GM23248 (cell line): ENCODE measurements at regions not wholly inside any gene's neighbourhood (a gene's known extent, or its start where the extent isn't known, plus 50 kb on each side); places are given as distances from the start of the nearest gene placed in this dataset.

Experiments
- DNase-seq: peaks from one replicate; pipeline ENCODE4 v3.0.0-alpha.2; 2015
- H2AFZ ChIP-seq: fragments of 200-600 bp; sonication (generic); 2 replicates; pipeline ENCODE4 v1.6.1; 2016; ENCODE audit warnings: antibody characterized with exemption
- H3F3A ChIP-seq: fragments of 200-600 bp; sonication (generic); 2 replicates; pipeline ENCODE4 v1.6.1; 2016; ENCODE audit warnings: mild to moderate bottlenecking, antibody characterized with exemption, mixed run types; ENCODE audit not compliant: insufficient read depth
- H3K27ac ChIP-seq: fragments of 200-600 bp; sonication (generic); 2 replicates; pipeline ENCODE4 v1.5.1; 2016; ENCODE audit warnings: mild to moderate bottlenecking
- H3K27me3 ChIP-seq: fragments of 200-600 bp; sonication (generic); replicated peaks from 2 replicates; pipeline ENCODE4 v1.6.1; 2016; ENCODE audit warnings: mild to moderate bottlenecking; ENCODE audit not compliant: insufficient read depth
- H3K36me3 ChIP-seq: fragments of 200-600 bp; sonication (generic); 2 replicates; pipeline ENCODE4 v1.6.1; 2016; ENCODE audit warnings: low read depth, mild to moderate bottlenecking
- H3K4me1 ChIP-seq: fragments of 200-600 bp; sonication (generic); 2 replicates; pipeline ENCODE4 v1.6.1; 2016; ENCODE audit warnings: mild to moderate bottlenecking; ENCODE audit not compliant: insufficient read depth
- H3K4me2 ChIP-seq: fragments of 200-600 bp; sonication (generic); one replicate; pipeline ENCODE4 v1.6.1; 2016; ENCODE audit warnings: mild to moderate bottlenecking; ENCODE audit not compliant: unreplicated experiment
- H3K4me3 ChIP-seq: fragments of 200-600 bp; sonication (generic); 2 replicates; pipeline ENCODE4 v1.5.1; 2016; ENCODE audit warnings: mild to moderate bottlenecking
- H3K79me2 ChIP-seq: fragments of 200-600 bp; sonication (generic); 2 replicates; pipeline ENCODE4 v1.6.1; 2016; ENCODE audit warnings: mild to moderate bottlenecking; ENCODE audit not compliant: insufficient read depth
- H3K9ac ChIP-seq: fragments of 200-600 bp; sonication (generic); 2 replicates; pipeline ENCODE4 v1.6.1; 2016; ENCODE audit warnings: mild to moderate bottlenecking
- H3K9me2 ChIP-seq: fragments of 200-600 bp; sonication (generic); 2 replicates; pipeline ENCODE4 v1.6.1; 2016; ENCODE audit warnings: mixed run types, mild to moderate bottlenecking, moderate library complexity; ENCODE audit not compliant: insufficient read depth
- H3K9me3 ChIP-seq: fragments of 200-600 bp; sonication (generic); one replicate; pipeline ENCODE4 v1.6.1; 2017; ENCODE audit warnings: low read depth
- H4K20me1 ChIP-seq: fragments of 200-600 bp; sonication (generic); 2 replicates; pipeline ENCODE4 v1.6.0; 2016; ENCODE audit not compliant: insufficient read depth
- EZH2 ChIP-seq: fragments of 200-600 bp; sonication (generic); IDR thresholded peaks from 2 replicates; pipeline ENCODE4 v1.6.1; 2018; ENCODE audit warnings: antibody characterized with exemption, mild to moderate bottlenecking; ENCODE audit not compliant: insufficient read depth, poor library complexity, severe bottlenecking
- EZH2phosphoT487 ChIP-seq: fragments of 200-600 bp; sonication (generic); IDR thresholded peaks from 2 replicates; pipeline ENCODE4 v1.6.1; 2018; ENCODE audit warnings: antibody characterized with exemption, moderate library complexity, mild to moderate bottlenecking, low read depth; ENCODE audit not compliant: insufficient read depth
- WGBS, 2 experiments: methylation state at CpG; one replicate each; pipeline ENCODE4 v1.1.6; 2015 to 2017; ENCODE audit warnings: low lambda C conversion rate in 2 of 2, low coverage in 1 of 2; ENCODE audit errors: missing lambda C conversion rate in 2 of 2; 5-methylcytosine and 5-hydroxymethylcytosine counted together
- in situ Hi-C: fragments of 300-500 bp; cut with MboI; formaldehyde crosslinking; loops from 2 replicates; pipeline ENCODE4 v1.15.0; 2020

- no peak overlapping the region for H3K4me2 ChIP-seq
- no peaks in the 10 kb centered on the region for H4K20me1 ChIP-seq
- no peaks in the 10 kb centered on the region for H3K36me3 ChIP-seq
- 66 to 71% methylated on average over 8 of the region's 8 CpGs for WGBS, 2 experiments
- no peaks in the 10 kb centered on the region for H3K9me2 ChIP-seq
- in situ Hi-C loops = no loop called here
- H3K4me1 ChIP-seq = no peaks in the 10 kb centered on the region
- H3K9ac ChIP-seq = no peak overlapping the region
- TF ChIP-seq EZH2phosphoT487 (no peak), EZH2 (no peak)
- no peaks in the 10 kb centered on the region for H3K27me3 ChIP-seq
- DNase-seq = no peak
- no peak overlapping the region for H2AFZ ChIP-seq
- no peaks in the 10 kb centered on the region for H3K79me2 ChIP-seq
- no peak overlapping the region for H3K27ac ChIP-seq
- H3K9me3 ChIP-seq = no peaks in the 10 kb centered on the region
- no peaks in the 10 kb centered on the region for H3F3A ChIP-seq
- H3K4me3 ChIP-seq = no peak overlapping the region
Measured at GRCh38 chr22:27581236-27581635, 220.3 kb downstream of the MN1 start.

GRCh38 chr22:27581688-27582087 lies 219.9 kb downstream of the MN1 start:
- no peaks in the 10 kb centered on the region for H4K20me1 ChIP-seq
- no peaks in the 10 kb centered on the region for H3K36me3 ChIP-seq
- H3K9me3 ChIP-seq = no peaks in the 10 kb centered on the region
- in situ Hi-C loops = no loop called here
- H3K27me3 ChIP-seq = no peaks in the 10 kb centered on the region
- no peak overlapping the region for H3K4me3 ChIP-seq
- H3K27ac ChIP-seq = no peak overlapping the region
- WGBS, 2 experiments = 14 to 26% methylated on average over 7 to 8 of the region's 8 CpGs
- no peaks in the 10 kb centered on the region for H3K9me2 ChIP-seq
- peak; percentile 69 for DNase-seq
- H3K9ac ChIP-seq = no peak overlapping the region
- no peaks in the 10 kb centered on the region for H3K4me1 ChIP-seq
- TF ChIP-seq EZH2 (no peak), EZH2phosphoT487 (no peak)
- H3F3A ChIP-seq = no peaks in the 10 kb centered on the region
- H2AFZ ChIP-seq = no peak overlapping the region
- no peaks in the 10 kb centered on the region for H3K79me2 ChIP-seq
- no peak overlapping the region for H3K4me2 ChIP-seq

- H3K9ac ChIP-seq = no peak overlapping the region
- no peak for TF ChIP-seq EZH2phosphoT487
- TF ChIP-seq EZH2 = no peak
Measured at GRCh38 chr22:27583856-27584255, 217.7 kb downstream of the MN1 start.

GRCh38 chr22:27585141-27585540 lies 216.4 kb downstream of the MN1 start:
- in situ Hi-C loops = no loop called here

More at GRCh38 chr22:27583856-27584255, 217.7 kb downstream of the MN1 start:
- Histone ChIP-seq H3K9me2 (no peaks in the 10 kb centered on the region), H3K9me3 (no peaks in the 10 kb centered on the region), H4K20me1 (no peaks in the 10 kb centered on the region), H3K4me1 (no peaks in the 10 kb centered on the region), H3K27ac (no peak overlapping the region), H2AFZ (no peak overlapping the region), H3K36me3 (no peaks in the 10 kb centered on the region), H3F3A (no peaks in the 10 kb centered on the region), H3K27me3 (no peaks in the 10 kb centered on the region), H3K4me3 (no peak overlapping the region), H3K79me2 (no peaks in the 10 kb centered on the region), H3K4me2 (no peak overlapping the region)
- in situ Hi-C loops = no loop called here
- WGBS, 2 experiments = 72 to 93% methylated on average over 8 to 9 of the region's 9 CpGs
- DNase-seq = no peak

GRCh38 chr22:27588268-27588667 lies 213.3 kb downstream of the MN1 start:
- no peak overlapping the region for H3K4me2 ChIP-seq
- no peak overlapping the region for H3K9ac ChIP-seq
- H3K27me3 ChIP-seq = no peaks in the 10 kb centered on the region
- no peaks in the 10 kb centered on the region for H3K36me3 ChIP-seq
- H3K9me3 ChIP-seq = no peaks in the 10 kb centered on the region
- no peak overlapping the region for H2AFZ ChIP-seq
- no peak for DNase-seq
- no peaks in the 10 kb centered on the region for H3K79me2 ChIP-seq
- no peaks in the 10 kb centered on the region for H3K4me1 ChIP-seq
- TF ChIP-seq EZH2phosphoT487 (no peak), EZH2 (no peak)
- no peaks in the 10 kb centered on the region for H3K9me2 ChIP-seq
- H4K20me1 ChIP-seq = no peaks in the 10 kb centered on the region
- no peak overlapping the region for H3K27ac ChIP-seq
- no peak overlapping the region for H3K4me3 ChIP-seq
- H3F3A ChIP-seq = no peaks in the 10 kb centered on the region
- in situ Hi-C loops = no loop called here
- WGBS, 2 experiments = 84 to 85% methylated on average over 6 of the region's 6 CpGs

More at GRCh38 chr22:27585141-27585540, 216.4 kb downstream of the MN1 start:
- Histone ChIP-seq H3K27me3 (no peaks in the 10 kb centered on the region), H3K4me1 (no peaks in the 10 kb centered on the region), H3K36me3 (no peaks in the 10 kb centered on the region), H3K9me3 (no peaks in the 10 kb centered on the region), H3K4me3 (no peak overlapping the region), H3K79me2 (no peaks in the 10 kb centered on the region), H3K9ac (no peak overlapping the region), H4K20me1 (no peaks in the 10 kb centered on the region), H3K9me2 (no peaks in the 10 kb centered on the region), H2AFZ (no peak overlapping the region), H3K4me2 (no peak overlapping the region), H3F3A (no peaks in the 10 kb centered on the region), H3K27ac (no peak overlapping the region)
- no peak for TF ChIP-seq EZH2phosphoT487
- no peak for TF ChIP-seq EZH2
- DNase-seq = peak; percentile 53
- 41 to 54% methylated on average over 2 of the region's 2 CpGs for WGBS, 2 experiments
